Smooth muscle cell (in vitro differentiated cells): ENCODE measurements at regions not wholly inside any gene's neighbourhood (a gene's known extent, or its start where the extent isn't known, plus 50 kb on each side); places are given as distances from the start of the nearest gene placed in this dataset.

Experiments used
- DNase-seq: peaks from one replicate; lab custom pipeline; 2025; ENCODE audit not compliant: unreplicated experiment; lab: John Stamatoyannopoulos, UW
- H2AFZ ChIP-seq: fragments of 200-600 bp; sonication (generic); 2 replicates; pipeline ENCODE4 v1.6.0; 2016; ENCODE audit warnings: antibody characterized with exemption, low read depth, mild to moderate bottlenecking
- H3F3A ChIP-seq: fragments of 200-600 bp; sonication (generic); 2 replicates; pipeline ENCODE4 v1.6.0; 2017; ENCODE audit warnings: antibody characterized with exemption, low read depth
- H3K27ac ChIP-seq: fragments of 200-600 bp; sonication (generic); 2 replicates; pipeline ENCODE4 v1.5.1; 2016; ENCODE audit warnings: low read depth, mild to moderate bottlenecking
- H3K27me3 ChIP-seq: fragments of 200-600 bp; sonication (generic); 2 replicates; pipeline ENCODE4 v1.6.1; 2016; ENCODE audit warnings: low read depth, mild to moderate bottlenecking
- H3K36me3 ChIP-seq: fragments of 200-600 bp; sonication (generic); 2 replicates; pipeline ENCODE4 v1.5.1; 2016; ENCODE audit warnings: low read depth
- H3K4me1 ChIP-seq: fragments of 200-600 bp; sonication (generic); 2 replicates; pipeline ENCODE4 v1.5.1; 2016; ENCODE audit warnings: low read depth
- H3K4me2 ChIP-seq: fragments of 200-600 bp; sonication (generic); 2 replicates; pipeline ENCODE4 v1.6.0; 2016; ENCODE audit warnings: mild to moderate bottlenecking
- H3K4me3 ChIP-seq: fragments of 200-600 bp; sonication (generic); 2 replicates; pipeline ENCODE4 v1.5.1; 2016; ENCODE audit warnings: mild to moderate bottlenecking
- H3K79me2 ChIP-seq: fragments of 200-600 bp; sonication (generic); 2 replicates; pipeline ENCODE4 v1.6.0; 2016; ENCODE audit warnings: low read depth, mild to moderate bottlenecking
- H3K9ac ChIP-seq: fragments of 200-600 bp; sonication (generic); 2 replicates; pipeline ENCODE4 v1.6.0; 2016; ENCODE audit warnings: low read depth
- H3K9me3 ChIP-seq: fragments of 200-600 bp; sonication (generic); replicated peaks from 2 replicates; pipeline ENCODE4 v1.5.1; 2016; ENCODE audit warnings: low read depth
- H4K20me1 ChIP-seq: fragments of 200-600 bp; sonication (generic); 2 replicates; pipeline ENCODE4 v1.6.0; 2016; ENCODE audit warnings: low read depth
- CTCF ChIP-seq: fragments of 200-600 bp; sonication (generic); IDR thresholded peaks from 2 replicates; pipeline ENCODE4 v1.5.1; 2017; ENCODE audit warnings: borderline replicate concordance, mild to moderate bottlenecking, antibody characterized with exemption; ENCODE audit not compliant: insufficient read depth, poor library complexity, severe bottlenecking
- WGBS: methylation state at CpG from one replicate; pipeline ENCODE4 v1.1.7; 2016; ENCODE audit warnings: low lambda C conversion rate; 5-methylcytosine and 5-hydroxymethylcytosine counted together

DNA sequence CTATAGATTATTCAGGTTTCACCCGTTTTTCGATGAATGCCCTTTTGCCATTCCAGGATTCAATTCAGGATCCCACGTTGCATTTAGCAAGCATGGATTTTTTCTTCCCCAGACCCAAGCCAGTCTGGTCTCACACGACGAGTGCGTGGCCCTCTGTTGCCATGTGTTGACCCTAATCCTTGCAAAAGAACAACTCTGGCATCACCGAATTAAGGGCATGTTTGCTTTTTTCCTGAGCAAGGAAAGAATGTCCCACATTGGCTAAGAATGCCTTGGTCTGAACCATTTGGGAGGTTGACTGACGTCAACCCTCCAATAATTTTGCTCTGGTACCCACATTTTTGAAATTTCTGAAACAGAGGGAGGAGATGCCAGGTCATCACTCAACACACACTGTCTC is 153.0 kb upstream of the WNT4 start:
- Histone ChIP-seq H3K27ac (no peak overlapping the region), H3K4me2 (no peak overlapping the region), H4K20me1 (no peaks in the 10 kb centered on the region), H2AFZ (no peak overlapping the region), H3K4me3 (no peak overlapping the region), H3K9ac (no peak overlapping the region), H3F3A (no peaks in the 10 kb centered on the region), H3K4me1 (no peaks in the 10 kb centered on the region), H3K9me3 (no peaks in the 10 kb centered on the region), H3K36me3 (no peaks in the 10 kb centered on the region), H3K79me2 (no peaks in the 10 kb centered on the region), H3K27me3 (peaks cover 6% of the 10 kb centered on the region)
- DNase-seq, result no peak
- 92% methylated on average over 8 of the region's 8 CpGs for WGBS
- TF ChIP-seq CTCF, result no peak

- no peak overlapping the region for H3K27ac ChIP-seq
- no peak overlapping the region for H2AFZ ChIP-seq
- H3K4me1 ChIP-seq, result no peaks in the 10 kb centered on the region
- DNase-seq, result no peak
- H3K9ac ChIP-seq, result no peak overlapping the region
- H3K9me3 ChIP-seq, result no peaks in the 10 kb centered on the region
- no peaks in the 10 kb centered on the region for H4K20me1 ChIP-seq
- no peaks in the 10 kb centered on the region for H3F3A ChIP-seq
- no peak for TF ChIP-seq CTCF
- WGBS, result 62% methylated on average over 14 of the region's 14 CpGs
- H3K4me3 ChIP-seq, result no peak overlapping the region
- H3K4me2 ChIP-seq, result no peak overlapping the region
- no peaks in the 10 kb centered on the region for H3K79me2 ChIP-seq
- peaks cover 6% of the 10 kb centered on the region for H3K27me3 ChIP-seq
- no peaks in the 10 kb centered on the region for H3K36me3 ChIP-seq
Observed at GRCh38 chr1:22296701-22297591, 154.0 kb upstream of the WNT4 start.

GRCh38 chr1:22297999-22298398 is 153.7 kb upstream of the ZBTB40 start:
- Histone ChIP-seq H2AFZ (no peak overlapping the region), H3K79me2 (no peaks in the 10 kb centered on the region), H3K27ac (no peak overlapping the region), H3K4me3 (no peak overlapping the region), H3K4me2 (no peak overlapping the region), H3K9me3 (peaks cover 1% of the 10 kb centered on the region), H3K36me3 (no peaks in the 10 kb centered on the region), H4K20me1 (no peaks in the 10 kb centered on the region), H3K9ac (no peak overlapping the region), H3F3A (no peaks in the 10 kb centered on the region), H3K27me3 (peaks cover 6% of the 10 kb centered on the region), H3K4me1 (no peaks in the 10 kb centered on the region)
- TF ChIP-seq CTCF, result no peak
- DNase-seq, result no peak
- 89% methylated on average over 1 of the region's 1 CpG for WGBS

GRCh38 chr1:22303816-22304215 is 147.8 kb upstream of the ZBTB40 start:
- Histone ChIP-seq H3K27me3 (peaks cover 37% of the 10 kb centered on the region), H3K4me3 (no peak overlapping the region), H3K4me2 (no peak overlapping the region), H3K79me2 (no peaks in the 10 kb centered on the region), H2AFZ (no peak overlapping the region), H3K4me1 (no peaks in the 10 kb centered on the region), H3K36me3 (no peaks in the 10 kb centered on the region), H4K20me1 (no peaks in the 10 kb centered on the region), H3K9me3 (peaks cover 6% of the 10 kb centered on the region), H3F3A (no peaks in the 10 kb centered on the region), H3K27ac (no peak overlapping the region), H3K9ac (no peak overlapping the region)
- no peak for DNase-seq
- TF ChIP-seq CTCF, result no peak
